ENCODE measurements at regions not wholly inside any gene's neighbourhood (a gene's known extent, or its start where the extent isn't known, plus 50 kb on each side); places are given as distances from the start of the nearest gene placed in this dataset.

- H4K20me1 ChIP-seq (ENCODE audit: insufficient read depth, low read length), result no peaks in the 10 kb centered on the region
- no peak for TF ChIP-seq EZH2 (IDR thresholded peaks at IDR 0.05; ENCODE audit: borderline replicate concordance, low read depth, low read length, severe bottlenecking)
- TF ChIP-seq CTCF (IDR thresholded peaks at IDR 0.05; ENCODE audit: borderline replicate concordance, extremely low read depth, low read length, poor library complexity, severe bottlenecking), result no peak
- ATAC-seq (ENCODE audit: insufficient read depth, low read depth) (no peak), DNase-seq (no peak)
- H2AFZ ChIP-seq (ENCODE audit: low read depth, low read length), result no peak overlapping the region
- no peak overlapping the region for H3K9ac ChIP-seq (ENCODE audit: low read depth, low read length)
- H3K4me1 ChIP-seq (ENCODE audit: insufficient read depth, low read length), result no peaks in the 10 kb centered on the region
- H3K27me3 ChIP-seq (ENCODE audit: insufficient read depth, low read length, poor library complexity), result peaks cover 8% of the 10 kb centered on the region
- H3K79me2 ChIP-seq (ENCODE audit: insufficient read depth, low read length), result no peaks in the 10 kb centered on the region
- no peaks in the 10 kb centered on the region for H3K9me3 ChIP-seq (ENCODE audit: insufficient read depth, low read length, severe bottlenecking)
- H3K27ac ChIP-seq (ENCODE audit: low read length), result no peak overlapping the region
- H3K4me3 ChIP-seq (ENCODE audit: low read depth in 1 of 2, low read length in 2 of 2), result no peak overlapping the region
- H3K4me2 ChIP-seq (ENCODE audit: insufficient read depth, low read length), result no peak overlapping the region
- no peaks in the 10 kb centered on the region for H3K36me3 ChIP-seq (ENCODE audit: insufficient read depth, low read length)
These were observed 128.1 kb upstream of the UNC5B start for GRCh38 chr10:71084061-71084817.

GRCh38 chr10:71084818-71085126 lies 127.6 kb upstream of the UNC5B start:
- H3K79me2 ChIP-seq (ENCODE audit: insufficient read depth, low read length), result no peaks in the 10 kb centered on the region
- H3K36me3 ChIP-seq (ENCODE audit: insufficient read depth, low read length), result no peaks in the 10 kb centered on the region
- no peaks in the 10 kb centered on the region for H3K4me1 ChIP-seq (ENCODE audit: insufficient read depth, low read length)
- no peak overlapping the region for H3K9ac ChIP-seq (ENCODE audit: low read depth, low read length)
- no peak for ATAC-seq (ENCODE audit: insufficient read depth, low read depth)
- no peak overlapping the region for H2AFZ ChIP-seq (ENCODE audit: low read depth, low read length)
- no peaks in the 10 kb centered on the region for H4K20me1 ChIP-seq (ENCODE audit: insufficient read depth, low read length)
- H3K27ac ChIP-seq (ENCODE audit: low read length), result no peak overlapping the region
- TF ChIP-seq EZH2 (IDR thresholded peaks at IDR 0.05; ENCODE audit: borderline replicate concordance, low read depth, low read length, severe bottlenecking) (no peak), CTCF (IDR thresholded peaks at IDR 0.05; ENCODE audit: borderline replicate concordance, extremely low read depth, low read length, poor library complexity, severe bottlenecking) (no peak)
- no peaks in the 10 kb centered on the region for H3K9me3 ChIP-seq (ENCODE audit: insufficient read depth, low read length, severe bottlenecking)
- H3K4me2 ChIP-seq (ENCODE audit: insufficient read depth, low read length), result no peak overlapping the region
- H3K27me3 ChIP-seq (ENCODE audit: insufficient read depth, low read length, poor library complexity), result peaks cover 8% of the 10 kb centered on the region
- DNase-seq, result no peak
- no peak overlapping the region for H3K4me3 ChIP-seq (ENCODE audit: low read depth in 1 of 2, low read length in 2 of 2)

- peaks cover 8% of the 10 kb centered on the region for H3K27me3 ChIP-seq (ENCODE audit: insufficient read depth, low read length, poor library complexity)
- no peaks in the 10 kb centered on the region for H3K9me3 ChIP-seq (ENCODE audit: insufficient read depth, low read length, severe bottlenecking)
- no peak overlapping the region for H3K27ac ChIP-seq (ENCODE audit: low read length)
- no peak overlapping the region for H3K4me3 ChIP-seq (ENCODE audit: low read depth in 1 of 2, low read length in 2 of 2)
- H3K4me1 ChIP-seq (ENCODE audit: insufficient read depth, low read length), result no peaks in the 10 kb centered on the region
- TF ChIP-seq EZH2 (IDR thresholded peaks at IDR 0.05; ENCODE audit: borderline replicate concordance, low read depth, low read length, severe bottlenecking), result no peak
- TF ChIP-seq CTCF (IDR thresholded peaks at IDR 0.05; ENCODE audit: borderline replicate concordance, extremely low read depth, low read length, poor library complexity, severe bottlenecking), result no peak
- H3K9ac ChIP-seq (ENCODE audit: low read depth, low read length), result no peak overlapping the region
- no peak overlapping the region for H2AFZ ChIP-seq (ENCODE audit: low read depth, low read length)
- H4K20me1 ChIP-seq (ENCODE audit: insufficient read depth, low read length), result no peaks in the 10 kb centered on the region
- no peak for DNase-seq
- H3K4me2 ChIP-seq (ENCODE audit: insufficient read depth, low read length), result no peak overlapping the region
- ATAC-seq (ENCODE audit: insufficient read depth, low read depth), result no peak
- H3K36me3 ChIP-seq (ENCODE audit: insufficient read depth, low read length), result no peaks in the 10 kb centered on the region
- no peaks in the 10 kb centered on the region for H3K79me2 ChIP-seq (ENCODE audit: insufficient read depth, low read length)
These were observed 126.5 kb upstream of the UNC5B start for GRCh38 chr10:71085689-71086438.
